Osteoblast (primary cell): ENCODE measurements at regions not wholly inside any gene's neighbourhood (a gene's known extent, or its start where the extent isn't known, plus 50 kb on each side); places are given as distances from the start of the nearest gene placed in this dataset.

Experiments
- DNase-seq: peaks from one replicate; pipeline ENCODE4 v3.0.0; 2011; ENCODE audit warnings: low spot score, mixed read lengths; ENCODE audit not compliant: insufficient read length; ENCODE audit errors: missing footprints
- H2AFZ ChIP-seq: 2 replicates; pipeline ENCODE4 v1.6.0; 2011; ENCODE audit warnings: mild to moderate bottlenecking, low read length
- H3K27ac ChIP-seq: 2 replicates; pipeline ENCODE4 v1.5.1; 2011; ENCODE audit warnings: mild to moderate bottlenecking, low read depth, low read length, moderate library complexity
- H3K27me3 ChIP-seq: 2 replicates; pipeline ENCODE4 v1.6.0; 2012; ENCODE audit warnings: mild to moderate bottlenecking, control low read depth, inconsistent platforms, low read length, moderate library complexity; ENCODE audit not compliant: insufficient read depth
- H3K36me3 ChIP-seq: 2 replicates; pipeline ENCODE4 v1.5.1; 2011; ENCODE audit warnings: mild to moderate bottlenecking, low read length, control low read depth, moderate library complexity; ENCODE audit not compliant: insufficient read depth
- H3K4me1 ChIP-seq: 2 replicates; pipeline ENCODE4 v1.5.1; 2011; ENCODE audit warnings: mild to moderate bottlenecking, low read length, control low read depth, moderate library complexity; ENCODE audit not compliant: insufficient read depth
- H3K4me2 ChIP-seq: 2 replicates; pipeline ENCODE4 v1.6.0; 2011; ENCODE audit warnings: mild to moderate bottlenecking, low read length; ENCODE audit not compliant: insufficient read depth
- H3K4me3 ChIP-seq: fragments of 200-600 bp; sonication (generic); 3 replicates; pipeline ENCODE4 v1.5.1; 2012; ENCODE audit warnings: mild to moderate bottlenecking, low read length, inconsistent platforms; ENCODE audit not compliant: insufficient read depth
- H3K79me2 ChIP-seq: 2 replicates; pipeline ENCODE4 v1.6.0; 2012; ENCODE audit warnings: mild to moderate bottlenecking, low read length, control low read depth, inconsistent platforms; ENCODE audit not compliant: insufficient read depth
- H3K9me3 ChIP-seq: 2 replicates; pipeline ENCODE4 v1.5.1; 2011; ENCODE audit warnings: low read depth, low read length, control low read depth
- H4K20me1 ChIP-seq: 2 replicates; pipeline ENCODE4 v1.6.0; 2012; ENCODE audit warnings: mild to moderate bottlenecking, low read length, control low read depth; ENCODE audit not compliant: insufficient read depth
- CTCF ChIP-seq: IDR thresholded peaks from 2 replicates; pipeline ENCODE4 v1.5.1; 2011; ENCODE audit warnings: mild to moderate bottlenecking, low read depth, low read length, moderate library complexity; ENCODE audit errors: extremely low read depth

GRCh38 chr2:34242763-34243123, 643.6 kb upstream of the FAM98A start:
- no peak for TF ChIP-seq CTCF
- peaks cover 3% of the 10 kb centered on the region for H3K9me3 ChIP-seq
- no peaks in the 10 kb centered on the region for H3K79me2 ChIP-seq
- H3K4me1 ChIP-seq: no peaks in the 10 kb centered on the region
- no peak overlapping the region for H3K27ac ChIP-seq
- DNase-seq: no peak
- H3K4me2 ChIP-seq: no peak overlapping the region
- H2AFZ ChIP-seq: no peak overlapping the region
- H3K4me3 ChIP-seq: no peak overlapping the region
- H3K27me3 ChIP-seq: no peaks in the 10 kb centered on the region
- H4K20me1 ChIP-seq: no peaks in the 10 kb centered on the region
- no peaks in the 10 kb centered on the region for H3K36me3 ChIP-seq

- DNase-seq: no peak
- Histone ChIP-seq H2AFZ (no peak overlapping the region), H4K20me1 (no peaks in the 10 kb centered on the region), H3K27ac (no peak overlapping the region), H3K4me3 (no peak overlapping the region), H3K36me3 (no peaks in the 10 kb centered on the region), H3K27me3 (no peaks in the 10 kb centered on the region), H3K9me3 (peaks cover 3% of the 10 kb centered on the region), H3K4me1 (no peaks in the 10 kb centered on the region), H3K4me2 (no peak overlapping the region), H3K79me2 (no peaks in the 10 kb centered on the region)
- no peak for TF ChIP-seq CTCF
These were observed 643.0 kb upstream of the FAM98A start for GRCh38 chr2:34241905-34242762.

GRCh38 chr2:34239511-34239910, 640.4 kb upstream of the FAM98A start:
- Histone ChIP-seq H3K27ac (no peak overlapping the region), H3K9me3 (peaks cover 3% of the 10 kb centered on the region), H2AFZ (no peak overlapping the region), H3K36me3 (no peaks in the 10 kb centered on the region), H3K27me3 (no peaks in the 10 kb centered on the region), H3K4me3 (no peak overlapping the region), H3K4me2 (no peak overlapping the region), H3K4me1 (no peaks in the 10 kb centered on the region), H3K79me2 (no peaks in the 10 kb centered on the region), H4K20me1 (no peaks in the 10 kb centered on the region)
- no peak for DNase-seq
- TF ChIP-seq CTCF: no peak

GRCh38 chr2:34234823-34235222, 635.7 kb upstream of the FAM98A start:
- Histone ChIP-seq H3K36me3 (no peaks in the 10 kb centered on the region), H2AFZ (no peak overlapping the region)

More at GRCh38 chr2:34234823-34235222, 635.7 kb upstream of the FAM98A start:
- no peak for DNase-seq
- no peak overlapping the region for H3K27ac ChIP-seq
- no peaks in the 10 kb centered on the region for H3K79me2 ChIP-seq
- no peaks in the 10 kb centered on the region for H4K20me1 ChIP-seq
- H3K4me1 ChIP-seq: no peaks in the 10 kb centered on the region
- peaks cover 3% of the 10 kb centered on the region for H3K9me3 ChIP-seq
- no peaks in the 10 kb centered on the region for H3K27me3 ChIP-seq
- H3K4me3 ChIP-seq: no peak overlapping the region
- TF ChIP-seq CTCF: no peak
- no peak overlapping the region for H3K4me2 ChIP-seq
